Ishikawa (cell line): ENCODE measurements at regions not wholly inside any gene's neighbourhood (a gene's known extent, or its start where the extent isn't known, plus 50 kb on each side); places are given as distances from the start of the nearest gene placed in this dataset.

Experiments
- CEBPB ChIP-seq: IDR thresholded peaks from 2 replicates; pipeline ENCODE4 v1.6.1; 2012
- CREB1 ChIP-seq: IDR thresholded peaks from 2 replicates; pipeline ENCODE4 v1.6.1; 2012; ENCODE audit warnings: low read depth
- EGR1 ChIP-seq: IDR thresholded peaks from 2 replicates; pipeline ENCODE4 v1.6.1; 2012
- EP300 ChIP-seq: IDR thresholded peaks from 2 replicates; pipeline ENCODE4 v1.6.1; 2012; ENCODE audit warnings: borderline replicate concordance
- FOXM1 ChIP-seq: IDR thresholded peaks from 2 replicates; pipeline ENCODE4 v1.6.1; 2012; ENCODE audit warnings: low read depth, borderline replicate concordance
- MAX ChIP-seq: IDR thresholded peaks from 2 replicates; pipeline ENCODE4 v1.6.1; 2012
- NFIC ChIP-seq: IDR thresholded peaks from 2 replicates; pipeline ENCODE4 v1.6.1; 2012
- RAD21 ChIP-seq: IDR thresholded peaks from 2 replicates; pipeline ENCODE4 v1.6.1; 2012; ENCODE audit warnings: low read depth
- TAF1 ChIP-seq: IDR thresholded peaks from 2 replicates; pipeline ENCODE4 v1.6.1; 2012; ENCODE audit warnings: low read depth, mild to moderate bottlenecking
- TCF12 ChIP-seq: IDR thresholded peaks from 2 replicates; pipeline ENCODE4 v1.6.1; 2012; ENCODE audit warnings: low read depth
- TEAD4 ChIP-seq: IDR thresholded peaks from 2 replicates; pipeline ENCODE4 v1.6.1; 2012
- YY1 ChIP-seq: IDR thresholded peaks from 2 replicates; pipeline ENCODE4 v1.6.1; 2012; ENCODE audit warnings: low read depth
- ZBTB7A ChIP-seq: IDR thresholded peaks from 2 replicates; pipeline ENCODE4 v1.6.1; 2012; ENCODE audit warnings: low read depth
- TF ChIP-seq, protein P1 (sequence below): IDR thresholded peaks from 2 replicates; pipeline ENCODE4 v1.6.1; 2012
- TF ChIP-seq, protein P2 (sequence below): IDR thresholded peaks from 2 replicates; pipeline ENCODE4 v1.6.1; 2012; ENCODE audit warnings: low read depth, mild to moderate bottlenecking

DNA sequence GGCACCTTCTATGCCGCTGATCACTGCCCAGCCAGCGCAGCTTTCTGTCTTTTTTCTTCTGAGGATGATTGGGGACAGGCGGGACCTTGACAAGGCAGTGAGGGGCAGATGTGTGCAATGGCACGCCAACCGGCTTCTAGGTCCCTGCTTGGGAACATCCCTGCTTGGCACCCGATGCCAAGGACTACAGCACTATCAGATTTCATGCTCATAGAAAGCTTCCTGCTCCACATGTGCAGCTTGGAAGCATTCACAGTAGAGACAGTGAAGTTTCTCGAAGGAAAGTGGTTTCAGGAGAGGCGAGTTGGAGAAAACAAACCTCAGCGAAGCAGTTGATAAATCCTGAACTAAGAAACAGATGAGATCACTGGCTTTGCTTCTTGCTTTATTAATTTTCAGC lies 267.5 kb upstream of the HABP2 start:
- TF ChIP-seq TAF1 (no peak), TEAD4 (no peak), EP300 (no peak), NFIC (no peak), FOXM1 (no peak), MAX (no peak), EGR1 (no peak)
- TF ChIP-seq, protein P1, sequence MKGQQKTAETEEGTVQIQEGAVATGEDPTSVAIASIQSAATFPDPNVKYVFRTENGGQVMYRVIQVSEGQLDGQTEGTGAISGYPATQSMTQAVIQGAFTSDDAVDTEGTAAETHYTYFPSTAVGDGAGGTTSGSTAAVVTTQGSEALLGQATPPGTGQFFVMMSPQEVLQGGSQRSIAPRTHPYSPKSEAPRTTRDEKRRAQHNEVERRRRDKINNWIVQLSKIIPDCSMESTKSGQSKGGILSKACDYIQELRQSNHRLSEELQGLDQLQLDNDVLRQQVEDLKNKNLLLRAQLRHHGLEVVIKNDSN, result no peak
- TF ChIP-seq, protein P2, sequence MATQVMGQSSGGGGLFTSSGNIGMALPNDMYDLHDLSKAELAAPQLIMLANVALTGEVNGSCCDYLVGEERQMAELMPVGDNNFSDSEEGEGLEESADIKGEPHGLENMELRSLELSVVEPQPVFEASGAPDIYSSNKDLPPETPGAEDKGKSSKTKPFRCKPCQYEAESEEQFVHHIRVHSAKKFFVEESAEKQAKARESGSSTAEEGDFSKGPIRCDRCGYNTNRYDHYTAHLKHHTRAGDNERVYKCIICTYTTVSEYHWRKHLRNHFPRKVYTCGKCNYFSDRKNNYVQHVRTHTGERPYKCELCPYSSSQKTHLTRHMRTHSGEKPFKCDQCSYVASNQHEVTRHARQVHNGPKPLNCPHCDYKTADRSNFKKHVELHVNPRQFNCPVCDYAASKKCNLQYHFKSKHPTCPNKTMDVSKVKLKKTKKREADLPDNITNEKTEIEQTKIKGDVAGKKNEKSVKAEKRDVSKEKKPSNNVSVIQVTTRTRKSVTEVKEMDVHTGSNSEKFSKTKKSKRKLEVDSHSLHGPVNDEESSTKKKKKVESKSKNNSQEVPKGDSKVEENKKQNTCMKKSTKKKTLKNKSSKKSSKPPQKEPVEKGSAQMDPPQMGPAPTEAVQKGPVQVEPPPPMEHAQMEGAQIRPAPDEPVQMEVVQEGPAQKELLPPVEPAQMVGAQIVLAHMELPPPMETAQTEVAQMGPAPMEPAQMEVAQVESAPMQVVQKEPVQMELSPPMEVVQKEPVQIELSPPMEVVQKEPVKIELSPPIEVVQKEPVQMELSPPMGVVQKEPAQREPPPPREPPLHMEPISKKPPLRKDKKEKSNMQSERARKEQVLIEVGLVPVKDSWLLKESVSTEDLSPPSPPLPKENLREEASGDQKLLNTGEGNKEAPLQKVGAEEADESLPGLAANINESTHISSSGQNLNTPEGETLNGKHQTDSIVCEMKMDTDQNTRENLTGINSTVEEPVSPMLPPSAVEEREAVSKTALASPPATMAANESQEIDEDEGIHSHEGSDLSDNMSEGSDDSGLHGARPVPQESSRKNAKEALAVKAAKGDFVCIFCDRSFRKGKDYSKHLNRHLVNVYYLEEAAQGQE, result no peak

DNA sequence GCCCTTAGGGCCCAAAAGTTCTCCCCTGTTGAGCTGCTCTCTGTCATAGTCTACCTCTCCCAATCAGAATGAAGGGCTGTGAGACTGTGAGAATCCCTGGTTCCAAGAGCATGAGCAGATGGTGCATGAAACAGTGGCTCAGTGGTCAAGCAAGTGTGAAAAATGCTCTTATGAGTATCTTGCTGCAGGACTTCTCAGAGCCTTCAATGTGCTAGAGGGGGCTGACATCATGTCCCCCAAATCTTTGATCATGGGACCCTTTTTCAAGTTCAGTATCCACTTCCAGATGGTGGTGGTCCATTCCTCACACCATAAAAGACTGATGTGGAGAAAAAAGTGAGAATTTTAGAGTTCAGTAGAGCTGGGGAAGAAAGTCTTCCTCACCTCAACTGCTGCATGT lies 265.3 kb upstream of the HABP2 start:
- no peak for TF ChIP-seq TCF12
- TF ChIP-seq TEAD4, result no peak
- TF ChIP-seq NFIC, result no peak
- no peak for TF ChIP-seq TAF1
- no peak for TF ChIP-seq YY1
- no peak for TF ChIP-seq ZBTB7A
- TF ChIP-seq RAD21, result no peak
- TF ChIP-seq, protein P1, result no peak
- TF ChIP-seq FOXM1, result no peak
- TF ChIP-seq EGR1, result no peak
- no peak for TF ChIP-seq EP300
- TF ChIP-seq, protein P2, result no peak

DNA sequence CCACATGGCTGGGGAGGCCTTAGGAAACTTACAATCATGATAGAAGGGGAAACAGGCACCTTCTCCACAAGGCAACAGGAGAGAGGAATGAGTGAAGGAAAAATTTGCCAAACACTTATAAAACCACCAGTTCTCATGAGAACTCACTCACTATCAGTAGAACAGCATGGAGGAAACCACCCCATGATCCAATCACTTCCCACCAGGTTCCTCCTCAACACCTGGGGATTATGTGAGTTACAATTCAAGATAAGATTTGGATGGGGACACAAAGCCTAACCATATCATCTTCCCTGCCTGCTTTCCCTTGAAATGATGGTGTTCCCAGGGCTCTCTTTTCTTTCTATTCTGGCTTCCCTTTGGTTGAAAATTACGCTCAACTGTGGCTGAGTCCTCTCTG lies 262.7 kb upstream of the HABP2 start:
- no peak for TF ChIP-seq TAF1
- no peak for TF ChIP-seq YY1
- no peak for TF ChIP-seq CEBPB
- no peak for TF ChIP-seq TCF12
- TF ChIP-seq ZBTB7A, result no peak
- no peak for TF ChIP-seq RAD21
- no peak for TF ChIP-seq MAX
- TF ChIP-seq, protein P2, result no peak
- no peak for TF ChIP-seq NFIC
- TF ChIP-seq CREB1, result no peak
- TF ChIP-seq EP300, result no peak
- TF ChIP-seq EGR1, result no peak
- no peak for TF ChIP-seq FOXM1
- TF ChIP-seq, protein P1, result no peak
- no peak for TF ChIP-seq TEAD4

GRCh38 chr10:113291413-113291812 lies 261.4 kb upstream of the HABP2 start:
- TF ChIP-seq EGR1, result no peak
- no peak for TF ChIP-seq NFIC
- no peak for TF ChIP-seq CREB1
- no peak for TF ChIP-seq TAF1
- TF ChIP-seq, protein P1, result no peak
- no peak for TF ChIP-seq TEAD4
- no peak for TF ChIP-seq TCF12
- TF ChIP-seq ZBTB7A, result no peak
- TF ChIP-seq FOXM1, result no peak
- no peak for TF ChIP-seq MAX
- no peak for TF ChIP-seq CEBPB
- no peak for TF ChIP-seq YY1
- no peak for TF ChIP-seq EP300
- TF ChIP-seq, protein P2, result no peak
